ENCODE measurements at regions not wholly inside any gene's neighbourhood (a gene's known extent, or its start where the extent isn't known, plus 50 kb on each side); places are given as distances from the start of the nearest gene placed in this dataset.

DNA sequence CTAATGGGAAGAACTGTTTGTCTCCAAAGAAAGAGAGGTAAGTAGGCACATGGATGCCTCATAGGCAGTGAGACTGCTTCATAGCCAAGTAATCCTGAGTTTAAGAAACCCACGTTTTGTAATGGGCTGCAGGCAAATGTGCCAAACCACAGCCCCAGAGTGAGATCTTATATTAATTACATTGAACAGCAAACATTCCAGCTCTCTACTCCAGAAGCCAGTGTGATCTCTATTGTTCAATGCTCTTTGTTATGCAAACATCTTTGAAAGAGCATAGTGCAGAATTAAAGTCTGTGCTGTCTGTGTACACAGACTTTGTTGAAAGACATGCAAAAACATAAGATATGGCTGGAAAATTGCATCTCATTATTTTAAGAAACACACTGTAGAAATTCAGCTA is 720.8 kb upstream of the REG3G start:
- TF ChIP-seq, protein P1, sequence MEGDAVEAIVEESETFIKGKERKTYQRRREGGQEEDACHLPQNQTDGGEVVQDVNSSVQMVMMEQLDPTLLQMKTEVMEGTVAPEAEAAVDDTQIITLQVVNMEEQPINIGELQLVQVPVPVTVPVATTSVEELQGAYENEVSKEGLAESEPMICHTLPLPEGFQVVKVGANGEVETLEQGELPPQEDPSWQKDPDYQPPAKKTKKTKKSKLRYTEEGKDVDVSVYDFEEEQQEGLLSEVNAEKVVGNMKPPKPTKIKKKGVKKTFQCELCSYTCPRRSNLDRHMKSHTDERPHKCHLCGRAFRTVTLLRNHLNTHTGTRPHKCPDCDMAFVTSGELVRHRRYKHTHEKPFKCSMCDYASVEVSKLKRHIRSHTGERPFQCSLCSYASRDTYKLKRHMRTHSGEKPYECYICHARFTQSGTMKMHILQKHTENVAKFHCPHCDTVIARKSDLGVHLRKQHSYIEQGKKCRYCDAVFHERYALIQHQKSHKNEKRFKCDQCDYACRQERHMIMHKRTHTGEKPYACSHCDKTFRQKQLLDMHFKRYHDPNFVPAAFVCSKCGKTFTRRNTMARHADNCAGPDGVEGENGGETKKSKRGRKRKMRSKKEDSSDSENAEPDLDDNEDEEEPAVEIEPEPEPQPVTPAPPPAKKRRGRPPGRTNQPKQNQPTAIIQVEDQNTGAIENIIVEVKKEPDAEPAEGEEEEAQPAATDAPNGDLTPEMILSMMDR (conservative IDR thresholded peaks at IDR 0.05): no peak
- no peak for TF ChIP-seq EZH2 (IDR thresholded peaks at IDR 0.05; ENCODE audit: low read depth)

Measured in PC-9 (cell line).